ENCODE measurements at regions not wholly inside any gene's neighbourhood (a gene's known extent, or its start where the extent isn't known, plus 50 kb on each side); places are given as distances from the start of the nearest gene placed in this dataset.
"Not testable (repeated sequence)": the region's sequence is repeated elsewhere in the genome, so short reads cannot be mapped to it uniquely, and the experiment has no call there.

GRCh38 chr3:197454841-197455240 is 100.9 kb downstream of the BDH1 start:
- not testable (repeated sequence) for TF ChIP-seq POLR2A (IDR thresholded peaks at IDR 0.05; ENCODE audit: low read depth, low read length); CTCF (IDR thresholded peaks at IDR 0.05 in 2 of 3, conservative IDR thresholded peaks at IDR 0.05 in 1 of 3; ENCODE audit: control insufficient read depth in 2 of 3, extremely low read depth in 1 of 3, insufficient read depth in 1 of 3, low read depth in 3 of 3, low read length in 3 of 3); USF1 (IDR thresholded peaks at IDR 0.05; ENCODE audit: borderline replicate concordance, extremely low read length, insufficient read depth, low read depth, low read length); WRNIP1 (IDR thresholded peaks at IDR 0.05; ENCODE audit: borderline replicate concordance, low read depth, low read length); RELA (IDR thresholded peaks at IDR 0.05; ENCODE audit: borderline replicate concordance, partially characterized antibody); ZNF592 (IDR thresholded peaks at IDR 0.05); POLR2AphosphoS5 (IDR thresholded peaks at IDR 0.05; ENCODE audit: low read length); SMC3 (IDR thresholded peaks at IDR 0.05; ENCODE audit: borderline replicate concordance, low read length); NR2C2 (IDR thresholded peaks at IDR 0.05; ENCODE audit: borderline replicate concordance, control insufficient read depth, insufficient read length, low read depth); TCF12 (IDR thresholded peaks at IDR 0.05; ENCODE audit: low read depth, low read length)

Data from GM12878 (cell line).